ENCODE measurements at regions not wholly inside any gene's neighbourhood (a gene's known extent, or its start where the extent isn't known, plus 50 kb on each side); places are given as distances from the start of the nearest gene placed in this dataset.
"Not testable (repeated sequence)": the region's sequence is repeated elsewhere in the genome, so short reads cannot be mapped to it uniquely, and the experiment has no call there.

- Mint-ChIP-seq H3K9me3 (ENCODE audit: unreplicated experiment) (peaks cover 6% of the 10 kb centered on the region), H3K27ac (ENCODE audit: low read depth, unreplicated experiment) (peak overlapping the region; percentile 54), H3K4me1 (ENCODE audit: insufficient read depth, unreplicated experiment) (no peaks in the 10 kb centered on the region), H3K4me3 (ENCODE audit: unreplicated experiment) (no peak overlapping the region), H3K36me3 (ENCODE audit: insufficient read depth, unreplicated experiment) (no peaks in the 10 kb centered on the region), H3K27me3 (ENCODE audit: insufficient read depth, unreplicated experiment) (no peaks in the 10 kb centered on the region)
- DNase-seq (ENCODE audit: unreplicated experiment): peak; percentile 23
- CTCF ChIA-PET: no interaction called here
- no peak for TF ChIP-seq CTCF (IDR thresholded peaks at IDR 0.05; ENCODE audit: unreplicated experiment)
- BruUV-seq (replicated peaks): no TSS peak
- intact Hi-C loops (cut with micrococcal nuclease): no loop called here
- POLR2A ChIA-PET: interaction anchor here (1.3 kb wide), 1 partner anchor 14 kb away, joined by 3 read pairs; no protein-coding TSS in a partner anchor
These were observed 139.5 kb upstream of the FERD3L start for GRCh38 chr7:19284596-19285300.

- no peaks in the 10 kb centered on the region for H3K36me3 Mint-ChIP-seq (ENCODE audit: insufficient read depth, unreplicated experiment)
- POLR2A ChIA-PET: interaction anchor here (1.3 kb wide), 1 partner anchor 14 kb away, joined by 3 read pairs; no protein-coding TSS in a partner anchor
- H3K4me3 Mint-ChIP-seq (ENCODE audit: unreplicated experiment): no peak overlapping the region
- no peak for DNase-seq (ENCODE audit: unreplicated experiment)
- no TSS peak for BruUV-seq (replicated peaks)
- peak overlapping the region; percentile 54 for H3K27ac Mint-ChIP-seq (ENCODE audit: low read depth, unreplicated experiment)
- no peaks in the 10 kb centered on the region for H3K4me1 Mint-ChIP-seq (ENCODE audit: insufficient read depth, unreplicated experiment)
- CTCF ChIA-PET: no interaction called here
- H3K27me3 Mint-ChIP-seq (ENCODE audit: insufficient read depth, unreplicated experiment): no peaks in the 10 kb centered on the region
- TF ChIP-seq CTCF (IDR thresholded peaks at IDR 0.05; ENCODE audit: unreplicated experiment): no peak
- H3K9me3 Mint-ChIP-seq (ENCODE audit: unreplicated experiment): peaks cover 12% of the 10 kb centered on the region
- intact Hi-C loops (cut with micrococcal nuclease): no loop called here
These were observed 138.9 kb upstream of the FERD3L start for GRCh38 chr7:19284136-19284535.

GRCh38 chr7:19275000-19275399 is 129.8 kb upstream of the FERD3L start:
- no peak for DNase-seq (ENCODE audit: unreplicated experiment)
- peaks cover 28% of the 10 kb centered on the region for H3K9me3 Mint-ChIP-seq (ENCODE audit: unreplicated experiment)
- no peak for TF ChIP-seq CTCF (IDR thresholded peaks at IDR 0.05; ENCODE audit: unreplicated experiment)
- no peaks in the 10 kb centered on the region for H3K36me3 Mint-ChIP-seq (ENCODE audit: insufficient read depth, unreplicated experiment)
- H3K4me1 Mint-ChIP-seq (ENCODE audit: insufficient read depth, unreplicated experiment): no peaks in the 10 kb centered on the region
- POLR2A ChIA-PET: no interaction called here
- CTCF ChIA-PET: no interaction called here
- H3K27me3 Mint-ChIP-seq (ENCODE audit: insufficient read depth, unreplicated experiment): no peaks in the 10 kb centered on the region
- no TSS peak for BruUV-seq (replicated peaks)
- H3K27ac Mint-ChIP-seq (ENCODE audit: low read depth, unreplicated experiment): no peak overlapping the region
- H3K4me3 Mint-ChIP-seq (ENCODE audit: unreplicated experiment): no peak overlapping the region
- intact Hi-C loops (cut with micrococcal nuclease): loop anchor here (5.0 kb wide), 1 partner anchor 132 kb away; no protein-coding TSS in a partner anchor

- BruUV-seq (replicated peaks); H3K27me3 Mint-ChIP-seq (ENCODE audit: insufficient read depth, unreplicated experiment); H3K9me3 Mint-ChIP-seq (ENCODE audit: unreplicated experiment); CTCF ChIA-PET; H3K36me3 Mint-ChIP-seq (ENCODE audit: insufficient read depth, unreplicated experiment); H3K4me3 Mint-ChIP-seq (ENCODE audit: unreplicated experiment); DNase-seq (ENCODE audit: unreplicated experiment); H3K27ac Mint-ChIP-seq (ENCODE audit: low read depth, unreplicated experiment); H3K4me1 Mint-ChIP-seq (ENCODE audit: insufficient read depth, unreplicated experiment); POLR2A ChIA-PET: not testable (repeated sequence)
- intact Hi-C loops (cut with micrococcal nuclease): loop anchor here (5.0 kb wide), 1 partner anchor 135 kb away; no protein-coding TSS in a partner anchor
These were observed 127.1 kb upstream of the FERD3L start for GRCh38 chr7:19272329-19272728.
